ENCODE measurements at regions not wholly inside any gene's neighbourhood (a gene's known extent, or its start where the extent isn't known, plus 50 kb on each side); places are given as distances from the start of the nearest gene placed in this dataset.

DNA sequence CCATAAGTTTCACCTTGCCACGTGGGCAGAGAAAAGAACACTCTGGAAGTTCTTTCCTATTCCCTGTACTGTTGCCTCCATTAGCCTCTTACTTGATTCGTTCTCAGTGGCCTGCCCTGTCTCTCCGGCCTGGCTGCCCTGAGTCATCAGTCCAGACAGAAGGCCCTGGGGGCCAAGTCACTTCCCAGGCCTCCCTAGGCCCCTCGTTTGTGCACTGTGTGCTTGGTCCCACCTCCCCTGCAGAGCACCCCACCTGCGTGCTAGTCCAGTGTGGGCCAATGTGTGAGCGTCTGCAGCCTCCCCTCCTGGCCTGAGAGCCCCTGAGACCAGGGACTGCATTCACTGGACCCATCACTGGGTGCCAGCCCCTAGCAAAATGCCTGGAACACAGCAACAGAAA, 191.2 kb upstream of the RREB1 start:
- TF ChIP-seq, protein P1, sequence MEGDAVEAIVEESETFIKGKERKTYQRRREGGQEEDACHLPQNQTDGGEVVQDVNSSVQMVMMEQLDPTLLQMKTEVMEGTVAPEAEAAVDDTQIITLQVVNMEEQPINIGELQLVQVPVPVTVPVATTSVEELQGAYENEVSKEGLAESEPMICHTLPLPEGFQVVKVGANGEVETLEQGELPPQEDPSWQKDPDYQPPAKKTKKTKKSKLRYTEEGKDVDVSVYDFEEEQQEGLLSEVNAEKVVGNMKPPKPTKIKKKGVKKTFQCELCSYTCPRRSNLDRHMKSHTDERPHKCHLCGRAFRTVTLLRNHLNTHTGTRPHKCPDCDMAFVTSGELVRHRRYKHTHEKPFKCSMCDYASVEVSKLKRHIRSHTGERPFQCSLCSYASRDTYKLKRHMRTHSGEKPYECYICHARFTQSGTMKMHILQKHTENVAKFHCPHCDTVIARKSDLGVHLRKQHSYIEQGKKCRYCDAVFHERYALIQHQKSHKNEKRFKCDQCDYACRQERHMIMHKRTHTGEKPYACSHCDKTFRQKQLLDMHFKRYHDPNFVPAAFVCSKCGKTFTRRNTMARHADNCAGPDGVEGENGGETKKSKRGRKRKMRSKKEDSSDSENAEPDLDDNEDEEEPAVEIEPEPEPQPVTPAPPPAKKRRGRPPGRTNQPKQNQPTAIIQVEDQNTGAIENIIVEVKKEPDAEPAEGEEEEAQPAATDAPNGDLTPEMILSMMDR (IDR thresholded peaks at IDR 0.05; ENCODE audit: poor library complexity) = no peak
- TF ChIP-seq EZH2phosphoT487 (IDR thresholded peaks at IDR 0.05; ENCODE audit: low read depth, severe bottlenecking, unreplicated experiment) = no peak
- TF ChIP-seq EZH2 (IDR thresholded peaks at IDR 0.05; ENCODE audit: borderline replicate concordance) = no peak
